HG02852 (cell line): ENCODE measurements at regions not wholly inside any gene's neighbourhood (a gene's known extent, or its start where the extent isn't known, plus 50 kb on each side); places are given as distances from the start of the nearest gene placed in this dataset.
"Not testable (repeated sequence)": the region's sequence is repeated elsewhere in the genome, so short reads cannot be mapped to it uniquely, and the experiment has no call there.

Source experiments
- ATAC-seq: cut with Tn5 transposase; IDR thresholded peaks from one replicate; pipeline ENCODE4 v1.9.1; 2021; ENCODE audit warnings: mild to moderate bottlenecking, moderate library complexity; ENCODE audit not compliant: unreplicated experiment

DNA sequence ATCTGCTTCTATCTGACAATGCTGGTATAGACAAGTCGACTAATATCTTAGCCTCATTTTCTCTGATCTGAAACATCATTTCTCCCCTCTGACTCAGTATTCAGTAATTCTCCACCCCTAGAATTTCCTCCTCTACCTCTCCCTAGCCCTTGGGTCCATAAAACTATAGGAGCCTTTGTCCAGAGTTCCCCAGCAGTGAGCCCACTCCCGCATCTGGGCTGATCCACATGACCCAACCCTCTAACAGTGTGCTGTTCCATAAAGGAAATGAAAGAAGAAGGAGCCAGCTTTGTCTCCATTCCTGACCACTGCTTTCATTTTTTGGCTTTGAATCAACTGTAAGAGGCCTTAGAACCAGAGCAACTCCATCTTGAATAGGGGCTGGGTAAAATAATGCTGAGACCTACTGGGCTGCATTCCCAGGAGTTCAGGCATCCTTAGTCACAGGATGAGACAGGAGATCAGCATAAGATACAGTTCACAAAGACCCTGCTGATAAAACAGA lies 222.7 kb upstream of the CDH8 start:
- not testable (repeated sequence) for ATAC-seq

DNA sequence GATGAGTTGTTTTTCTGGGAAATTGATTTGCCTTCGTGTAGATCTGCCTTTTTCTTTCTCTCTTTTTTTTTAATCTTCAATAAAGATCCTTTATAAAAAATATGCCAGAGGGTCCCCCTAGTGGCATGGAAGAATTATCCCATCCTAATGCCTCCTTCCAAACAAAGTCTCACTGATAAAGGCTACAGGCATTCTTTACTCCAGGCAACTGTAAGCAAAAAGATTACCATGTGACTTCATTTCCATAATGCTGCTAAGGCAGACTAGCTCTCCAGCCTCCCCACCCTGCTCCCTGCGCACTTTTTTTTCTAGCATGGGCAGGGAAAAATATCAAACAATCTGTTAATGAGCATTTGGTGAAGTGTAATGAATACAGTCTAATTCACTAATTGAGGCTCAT lies 220.2 kb upstream of the CDH8 start:
- ATAC-seq, result no peak

DNA sequence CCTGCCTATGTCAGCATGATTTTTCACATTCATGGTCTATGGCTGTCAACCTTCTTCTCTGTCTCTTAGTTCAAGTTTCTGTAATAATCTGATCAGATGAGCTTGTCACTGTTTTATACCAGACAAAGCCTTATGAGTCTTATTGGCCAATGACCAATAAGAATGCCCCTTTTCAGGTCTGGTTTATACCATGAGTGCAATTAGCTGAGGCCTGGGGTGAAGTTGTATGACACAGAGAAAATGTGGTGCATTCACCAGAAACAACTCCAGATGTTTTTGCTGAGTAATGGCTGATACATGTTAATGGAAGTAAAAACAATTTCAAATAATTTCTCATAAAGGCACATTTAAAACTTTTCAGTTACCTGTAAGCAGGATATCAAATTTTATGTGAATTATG lies 218.6 kb upstream of the CDH8 start:
- ATAC-seq, result no peak

DNA sequence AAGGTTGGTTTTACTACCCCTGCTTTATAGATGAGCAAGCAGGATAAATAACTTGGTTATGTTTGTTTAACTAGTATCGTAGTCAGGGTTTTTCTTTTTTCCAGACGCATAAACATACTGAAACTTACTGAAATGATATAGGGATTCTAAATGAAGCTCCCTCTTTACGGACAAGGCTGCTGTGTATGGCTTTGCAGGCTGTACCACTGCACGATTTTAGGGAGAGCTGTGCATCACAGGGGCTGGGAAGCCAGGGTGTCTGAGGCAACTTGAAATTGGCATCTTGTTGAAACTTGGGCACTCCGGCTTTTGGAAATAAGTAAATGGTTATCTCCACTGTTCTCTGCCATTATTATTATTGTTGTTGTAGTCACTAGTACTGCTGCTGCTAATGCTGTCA lies 218.1 kb upstream of the CDH8 start:
- ATAC-seq, result no peak

DNA sequence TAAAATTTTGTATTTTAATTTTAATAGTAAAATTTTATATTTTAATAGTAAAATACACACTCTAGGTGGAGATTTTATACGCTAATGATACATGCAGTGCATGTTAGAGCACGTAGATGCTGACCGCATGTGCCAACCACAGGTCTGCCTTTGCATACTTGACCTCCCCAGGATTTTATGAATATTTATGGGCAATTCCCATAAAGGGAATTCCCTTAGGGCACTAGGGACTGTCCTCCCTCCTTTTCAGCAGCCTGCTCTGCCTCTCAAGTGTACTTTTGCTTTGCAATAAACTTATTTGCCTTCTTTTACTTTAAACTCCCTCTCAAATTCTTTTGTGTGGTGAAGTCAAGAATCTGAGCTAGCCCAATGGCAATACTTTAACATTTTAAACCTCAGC lies 217.7 kb upstream of the CDH8 start:
- ATAC-seq, result no peak

DNA sequence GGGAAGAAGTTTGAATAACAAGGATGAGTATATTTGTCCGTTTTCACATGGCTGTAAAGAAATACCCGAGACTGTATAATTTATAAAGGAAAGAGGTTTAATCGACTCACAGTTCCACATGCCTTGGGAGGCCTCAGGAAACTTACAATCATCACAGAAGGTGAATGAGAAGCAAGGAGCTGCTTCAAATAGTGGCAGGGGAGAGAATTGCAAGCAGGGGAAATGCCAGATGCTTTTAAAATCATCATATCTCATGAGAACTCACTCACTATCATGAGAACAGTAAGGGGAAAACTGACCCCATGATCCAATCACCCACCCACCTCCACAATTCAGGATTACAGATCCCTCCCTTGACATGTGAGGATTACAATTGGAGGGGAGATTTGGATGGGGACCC lies 212.8 kb upstream of the CDH8 start:
- ATAC-seq, result no peak

DNA sequence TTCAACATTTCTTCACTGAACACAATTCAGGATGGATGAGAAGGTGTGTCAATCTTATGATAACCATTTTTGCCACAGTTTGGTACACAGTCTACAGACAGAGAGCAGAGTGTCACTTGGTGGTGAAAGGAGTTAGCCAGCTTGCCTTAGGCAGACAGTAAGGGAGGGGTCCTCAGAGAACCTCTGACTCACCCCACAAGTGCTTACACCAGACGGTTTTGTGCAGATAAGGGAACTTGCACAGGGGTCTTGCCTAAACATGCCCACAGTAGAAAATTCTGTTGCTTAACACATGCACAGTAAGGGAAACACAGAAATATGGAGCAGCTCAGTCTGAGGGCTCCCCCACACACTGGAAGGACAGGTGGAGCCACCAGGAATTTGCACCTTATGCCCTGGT lies 204.5 kb upstream of the CDH8 start:
- no peak for ATAC-seq

DNA sequence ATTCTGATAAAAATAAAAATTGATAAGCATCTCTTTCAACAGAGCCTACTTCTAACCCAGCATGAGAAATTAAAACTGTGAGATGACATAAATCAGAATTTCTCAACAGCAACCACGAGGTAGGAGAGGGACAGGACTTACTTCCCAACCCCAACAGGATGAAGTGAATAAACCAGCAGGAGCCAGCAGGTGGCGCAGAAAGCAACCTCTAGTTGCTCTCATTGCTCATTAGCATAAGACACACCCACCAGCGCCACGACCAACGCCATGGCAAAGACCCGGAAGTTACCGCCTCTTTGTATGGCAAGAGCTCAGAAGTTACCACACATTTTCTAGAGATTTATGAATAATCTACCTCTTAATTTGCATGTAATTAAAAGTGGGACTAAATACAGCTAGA lies 189.4 kb upstream of the CDH8 start:
- ATAC-seq, result peak; percentile 96

DNA sequence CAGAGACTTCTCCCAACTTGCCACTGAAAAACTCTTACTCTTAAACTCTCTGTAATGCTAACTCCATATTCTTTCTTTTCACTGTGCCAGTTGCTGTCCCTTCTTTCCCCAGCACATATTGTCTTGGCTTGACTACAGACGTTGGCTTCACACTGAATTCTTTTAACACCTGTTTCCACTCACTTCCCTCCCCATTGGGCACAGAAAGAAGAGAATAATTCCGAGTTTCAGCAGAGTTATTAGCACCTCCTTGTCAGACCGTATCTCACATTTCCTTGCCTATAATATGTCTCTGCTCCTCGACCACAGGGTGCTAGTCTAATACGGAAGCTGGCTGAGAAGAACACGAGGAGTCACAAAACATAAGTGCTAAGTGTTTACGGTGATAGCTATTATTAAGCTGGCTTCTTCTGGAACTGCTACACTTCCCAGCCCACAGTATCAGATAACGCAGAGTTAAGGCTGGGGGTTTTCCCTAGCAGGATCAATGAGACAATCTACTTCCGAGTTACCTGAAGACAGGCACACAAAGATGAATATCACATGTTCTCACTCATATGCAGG lies 188.5 kb upstream of the CDH8 start:
- no peak for ATAC-seq

DNA sequence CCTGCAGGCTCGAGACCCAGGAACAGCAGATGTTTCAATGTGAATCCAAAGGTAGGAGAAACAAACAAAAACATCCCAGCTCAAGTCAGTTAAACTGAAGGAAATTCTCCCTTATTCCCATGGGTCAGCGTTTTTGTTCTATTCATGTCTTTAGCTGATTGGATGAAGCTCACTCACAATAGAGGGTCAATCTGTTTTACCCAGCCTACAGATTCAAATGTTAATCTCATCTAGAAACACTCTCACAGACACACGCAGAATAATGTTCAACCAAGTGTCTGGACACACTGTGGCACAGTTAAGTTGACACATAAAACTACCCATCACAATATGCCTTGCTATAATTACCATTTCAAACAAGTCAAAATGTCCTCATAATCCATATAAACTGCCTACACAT lies 180.6 kb upstream of the CDH8 start:
- no peak for ATAC-seq

DNA sequence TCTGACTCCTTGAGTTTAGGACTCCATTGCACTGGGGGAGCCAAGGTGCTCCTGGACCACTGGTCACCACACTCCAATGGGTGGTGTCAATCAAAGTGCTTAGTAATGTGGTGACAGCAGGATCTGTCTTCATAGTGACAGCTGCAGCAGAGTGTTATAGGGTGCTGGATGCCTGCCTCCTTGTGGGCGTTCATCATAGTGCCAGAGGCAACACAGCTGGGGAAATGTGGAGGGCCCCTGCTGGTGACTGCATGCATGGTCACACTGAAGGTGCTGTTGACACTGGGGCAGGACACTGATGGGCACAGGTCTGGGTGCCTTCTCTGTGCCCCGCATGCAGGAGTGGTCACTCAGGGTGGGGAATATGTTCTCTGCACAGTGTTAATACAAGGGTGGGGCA lies 177.5 kb upstream of the CDH8 start:
- ATAC-seq, result no peak

DNA sequence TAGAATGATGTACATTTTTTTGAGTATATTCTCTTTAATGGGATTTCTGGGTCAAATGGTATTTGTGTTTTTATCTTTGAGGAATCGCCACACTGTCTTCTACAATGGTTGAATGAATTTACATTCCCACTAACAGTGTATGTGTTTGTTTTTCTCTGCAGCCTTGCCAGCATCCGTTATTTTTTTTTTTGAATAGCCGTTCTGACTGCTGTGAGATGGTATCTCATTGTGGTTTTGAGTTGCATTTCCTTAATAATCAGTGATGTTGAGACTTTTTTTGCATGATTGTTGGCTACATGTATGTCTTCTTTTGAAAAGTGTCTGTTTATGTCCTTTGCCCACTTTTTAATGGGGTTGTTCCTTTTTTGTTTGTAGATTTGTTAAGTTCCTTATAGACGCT lies 172.7 kb upstream of the CDH8 start:
- no peak for ATAC-seq

DNA sequence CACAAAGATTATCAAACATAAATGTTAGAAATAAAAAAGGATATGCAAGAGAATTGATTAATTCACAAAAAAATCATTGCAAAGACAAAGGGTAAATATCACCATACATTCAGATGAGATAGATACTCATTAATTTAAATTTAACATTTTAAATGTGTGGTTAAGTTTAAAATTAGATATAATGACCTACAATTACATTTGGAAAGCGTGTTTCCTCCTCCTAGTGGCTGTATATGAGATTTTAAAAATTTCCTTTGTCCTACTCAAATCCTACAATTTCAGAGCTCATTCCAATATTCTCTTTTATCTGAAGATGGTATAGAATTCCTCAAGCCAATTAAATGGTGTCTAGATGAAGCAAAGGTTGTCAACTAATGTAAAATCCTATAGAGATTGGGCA lies 169.2 kb upstream of the CDH8 start:
- ATAC-seq, result no peak

DNA sequence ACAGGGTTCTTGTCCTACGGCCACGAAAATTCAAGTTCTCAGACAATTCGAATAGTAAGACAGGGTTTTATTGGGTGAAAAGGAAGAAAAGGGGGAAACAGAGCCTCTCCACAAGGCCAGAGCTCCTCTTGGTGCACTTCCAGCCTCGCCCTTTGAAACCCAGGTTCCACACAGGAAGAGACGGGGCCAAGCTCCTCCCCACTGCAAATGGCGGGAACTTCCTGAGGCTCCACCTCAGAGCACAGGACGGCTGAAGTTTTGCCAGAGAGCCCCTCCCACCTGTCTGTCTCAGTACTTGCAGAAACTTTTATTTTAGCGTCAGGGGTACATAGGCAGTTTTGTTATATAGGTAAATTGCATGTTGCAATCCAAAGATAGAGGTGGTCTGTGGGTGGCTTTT lies 165.7 kb upstream of the CDH8 start:
- no peak for ATAC-seq

DNA sequence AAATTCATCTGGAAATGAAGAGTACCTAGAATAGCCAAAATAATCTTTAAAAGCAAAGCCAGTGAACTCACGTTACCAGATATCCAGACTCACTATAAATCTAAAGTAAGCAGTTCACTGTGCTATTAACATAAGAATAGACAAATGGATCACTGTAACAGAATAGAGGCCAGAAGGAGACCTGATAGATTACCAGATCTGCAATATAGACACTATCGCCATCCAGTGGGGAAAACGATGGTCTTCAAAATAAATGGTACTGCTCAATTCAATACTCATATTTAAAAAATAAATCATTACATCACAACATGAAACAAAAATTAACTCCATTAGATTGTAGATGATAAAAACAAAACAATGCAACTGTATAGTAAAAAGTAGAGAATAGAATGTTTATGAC lies 158.6 kb upstream of the CDH8 start:
- ATAC-seq, result no peak

DNA sequence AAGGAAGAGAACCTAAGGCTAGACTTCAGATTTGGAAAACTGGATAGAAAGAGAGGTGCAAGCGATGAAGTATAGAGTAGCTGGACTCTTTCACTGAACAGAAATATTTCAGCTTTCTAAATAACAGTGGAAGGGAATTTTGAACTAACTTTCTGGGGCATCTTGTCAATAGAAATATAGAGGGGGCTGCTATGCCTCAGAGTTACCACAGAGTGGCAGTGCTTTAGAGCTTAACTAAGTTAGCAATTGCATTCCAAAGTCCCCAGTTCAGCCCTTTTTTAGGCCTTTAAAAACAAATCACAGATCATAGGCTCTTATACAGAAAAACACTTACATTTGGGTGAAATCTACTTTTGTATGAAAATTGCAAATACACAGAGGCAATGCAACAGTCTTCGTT lies 154.2 kb upstream of the CDH8 start:
- no peak for ATAC-seq

DNA sequence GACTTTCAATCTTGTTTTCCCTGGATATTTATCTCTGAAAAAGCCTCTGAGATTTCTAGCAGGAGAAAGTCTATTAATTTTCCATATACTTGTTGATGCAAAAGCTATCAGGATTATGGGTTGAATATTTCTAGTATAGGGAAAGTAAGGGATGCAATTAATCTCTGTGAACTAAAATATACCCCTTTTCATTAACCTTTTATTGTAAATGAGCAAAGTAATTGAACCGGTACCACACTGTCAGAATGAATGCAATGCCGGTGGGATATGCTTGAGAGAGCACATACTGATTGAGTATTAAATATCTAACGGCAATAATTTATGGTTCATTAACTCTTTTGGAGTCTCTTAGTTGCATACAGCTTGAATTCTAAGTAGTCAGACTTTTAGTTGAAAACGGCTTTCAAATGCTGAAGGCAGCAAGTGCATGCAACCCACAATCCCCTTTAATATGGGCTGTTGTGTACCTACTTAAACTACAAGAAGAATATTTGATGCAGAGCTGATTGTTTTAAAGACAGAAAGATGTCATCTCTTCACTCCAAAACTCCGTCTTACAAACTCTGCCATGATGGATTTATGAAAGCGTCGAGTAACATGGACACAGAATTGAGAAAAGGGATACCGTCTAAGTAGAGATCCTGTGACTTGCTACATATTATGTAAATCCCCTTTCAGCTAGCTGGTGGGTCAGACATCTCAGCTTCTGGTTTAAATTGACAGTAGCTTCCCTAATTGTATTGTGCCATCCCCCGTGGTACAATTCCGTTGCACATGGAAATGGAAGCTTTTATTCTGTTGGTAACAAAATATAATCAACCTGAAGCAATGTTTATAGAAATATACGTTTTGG lies 141.3 kb upstream of the CDH8 start:
- ATAC-seq, result no peak

DNA sequence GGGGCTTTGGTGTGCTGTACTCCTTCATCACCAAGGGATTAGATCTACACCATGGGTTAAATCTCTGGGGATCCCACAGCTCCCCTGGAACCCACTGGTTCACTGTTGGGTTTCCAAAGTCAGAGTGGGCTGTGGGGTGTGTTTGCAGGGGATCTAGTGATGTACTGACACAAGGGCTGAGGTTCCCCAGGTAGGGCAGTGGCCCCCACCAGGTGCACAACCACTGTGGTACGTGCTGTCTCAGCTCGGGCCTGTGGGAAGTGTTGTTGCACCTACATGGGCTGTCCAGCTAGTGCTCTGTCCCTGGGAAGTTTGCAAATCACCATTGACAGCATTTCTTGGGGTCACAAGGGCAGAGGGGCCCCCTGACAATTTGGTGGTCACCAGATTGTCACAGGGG lies 134.4 kb upstream of the CDH8 start:
- no peak for ATAC-seq

DNA sequence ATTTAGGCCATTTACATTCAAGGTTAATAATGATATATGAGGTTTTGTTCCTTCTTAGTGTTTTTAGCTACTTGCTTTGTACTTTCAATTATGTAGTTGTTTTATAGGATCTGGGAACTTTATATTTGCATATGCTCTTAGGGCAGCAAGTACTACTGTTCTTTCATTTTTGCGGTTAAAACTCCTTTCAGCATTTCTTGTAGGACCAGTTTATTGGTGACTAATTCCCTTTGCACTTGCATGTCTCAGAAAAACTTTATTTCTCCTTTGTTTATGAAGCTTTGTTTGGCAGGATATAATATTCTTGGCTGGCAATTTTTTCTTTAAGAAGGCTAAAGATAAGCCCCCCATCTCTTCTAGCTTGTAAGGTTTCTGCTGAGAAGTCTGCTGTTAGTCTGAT lies 131.3 kb upstream of the CDH8 start:
- ATAC-seq, result no peak

DNA sequence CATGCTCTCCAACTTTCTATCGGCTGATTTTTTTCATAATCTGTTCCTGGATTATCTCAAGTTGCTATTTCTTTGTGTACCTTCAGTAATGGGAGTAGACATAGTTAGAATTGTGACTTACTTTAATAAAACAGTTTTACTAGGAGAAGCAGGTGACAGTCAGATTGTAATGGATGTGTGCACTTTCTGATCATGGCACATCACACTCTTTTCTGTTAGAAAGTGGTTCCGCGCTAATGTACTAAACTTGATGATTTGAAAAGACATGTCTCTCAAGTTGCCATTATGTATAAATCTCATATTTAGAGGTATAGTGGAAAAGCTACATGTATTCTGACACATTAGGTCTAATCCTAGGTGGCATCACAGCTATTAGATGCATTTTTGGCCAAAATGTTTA lies 121.3 kb upstream of the CDH8 start:
- ATAC-seq, result no peak

DNA sequence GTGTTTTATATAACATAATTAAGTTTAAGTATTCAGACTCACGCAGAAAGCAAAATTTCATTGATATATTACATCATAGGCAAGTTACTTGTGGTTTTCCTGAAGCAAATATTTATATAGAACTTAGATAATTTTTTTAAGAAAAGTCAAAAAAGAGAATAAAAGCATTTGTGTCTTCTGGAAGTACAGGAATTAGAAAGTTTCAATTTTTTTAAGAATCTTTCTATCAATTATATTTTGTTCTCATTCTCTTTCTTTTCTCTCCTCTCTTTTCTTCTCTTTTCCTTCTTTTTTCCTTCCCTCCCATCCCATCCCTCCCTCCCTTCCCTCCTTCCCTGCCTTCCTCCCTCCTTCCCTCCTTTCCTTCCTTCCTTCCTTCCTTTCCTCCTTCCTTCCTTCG lies 120.7 kb upstream of the CDH8 start:
- ATAC-seq, result no peak

DNA sequence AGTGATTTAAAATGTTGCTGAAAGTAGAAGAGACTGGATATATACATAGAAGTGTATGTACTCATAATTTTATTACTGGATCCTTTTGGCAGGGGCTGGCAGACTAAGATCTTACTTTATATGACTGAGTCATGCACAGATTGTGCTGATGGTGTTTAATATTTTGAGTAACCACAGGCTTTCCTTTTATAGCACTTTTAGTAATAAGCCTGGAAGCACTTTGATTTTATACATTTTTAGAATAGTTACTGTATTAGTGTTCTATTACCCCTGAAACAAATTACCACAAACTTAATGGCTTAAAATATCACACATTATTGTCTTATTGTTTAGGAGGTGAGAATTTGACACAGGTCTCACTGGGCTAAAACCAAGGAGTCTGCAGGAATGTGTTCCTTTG lies 113.4 kb upstream of the CDH8 start:
- ATAC-seq, result no peak

DNA sequence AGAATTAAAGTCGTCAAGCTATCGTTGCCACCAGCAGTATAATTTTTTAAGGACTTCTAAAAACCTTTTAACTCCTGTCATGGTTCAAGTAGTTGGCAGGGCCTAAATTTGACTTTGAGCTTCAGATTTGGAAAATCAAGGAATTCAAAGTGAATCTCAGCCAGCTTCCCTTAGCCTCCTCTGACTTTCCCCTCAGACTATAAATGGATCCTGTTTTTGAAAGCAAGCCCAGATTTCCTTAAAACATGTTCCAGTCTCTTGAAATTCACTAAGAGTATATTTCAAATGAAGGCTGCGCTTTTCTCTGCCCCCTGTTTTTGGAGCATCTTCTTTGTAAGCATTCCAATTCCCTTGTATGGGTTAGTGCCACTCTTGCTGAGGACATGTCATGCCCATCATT lies 101.8 kb upstream of the CDH8 start:
- ATAC-seq, result no peak
